SIG-M5 (cell line): ENCODE measurements at regions not wholly inside any gene's neighbourhood (a gene's known extent, or its start where the extent isn't known, plus 50 kb on each side); places are given as distances from the start of the nearest gene placed in this dataset.

Experiments used
- DNase-seq: peaks from one replicate; lab custom pipeline; 2025; lab: John Stamatoyannopoulos, UW

GRCh38 chr18:70382017-70382416 is 93.2 kb downstream of the SOCS6 start:
- DNase-seq: no peak

GRCh38 chr18:70380915-70381896 is 92.4 kb downstream of the SOCS6 start:
- no peak for DNase-seq
